GM10266 (cell line): ENCODE measurements at regions not wholly inside any gene's neighbourhood (a gene's known extent, or its start where the extent isn't known, plus 50 kb on each side); places are given as distances from the start of the nearest gene placed in this dataset.

Experiments used
- DNase-seq: peaks from one replicate; pipeline ENCODE4 v3.0.0; 2012; ENCODE audit errors: extremely low spot score
- CTCF ChIP-seq: IDR thresholded peaks from 2 replicates; pipeline ENCODE4 v1.5.1; 2012; ENCODE audit warnings: mild to moderate bottlenecking, low read depth; ENCODE audit not compliant: control insufficient read depth, insufficient read depth; ENCODE audit errors: missing control alignments

- TF ChIP-seq CTCF, result no peak
- no peak for DNase-seq
These were observed 915.4 kb downstream of the GATA3 start for GRCh38 chr10:8969853-8970252.

GRCh38 chr10:8975535-8975934 lies 921.0 kb downstream of the GATA3 start:
- TF ChIP-seq CTCF, result no peak
- no peak for DNase-seq

- no peak for DNase-seq
- TF ChIP-seq CTCF, result no peak
These were observed 923.6 kb downstream of the GATA3 start for GRCh38 chr10:8978100-8978499.

GRCh38 chr10:8979976-8980375 lies 925.5 kb downstream of the GATA3 start:
- no peak for DNase-seq
- no peak for TF ChIP-seq CTCF

- TF ChIP-seq CTCF, result no peak
- no peak for DNase-seq
These were observed 926.8 kb downstream of the GATA3 start for GRCh38 chr10:8981277-8981676.

- no peak for TF ChIP-seq CTCF
- no peak for DNase-seq
These were observed 931.2 kb downstream of the GATA3 start for GRCh38 chr10:8985651-8986050.

GRCh38 chr10:8986975-8987374 lies 932.5 kb downstream of the GATA3 start:
- DNase-seq, result no peak
- no peak for TF ChIP-seq CTCF
